ENCODE measurements at regions not wholly inside any gene's neighbourhood (a gene's known extent, or its start where the extent isn't known, plus 50 kb on each side); places are given as distances from the start of the nearest gene placed in this dataset.

GRCh38 chr1:4962836-4963235, 308.4 kb downstream of the AJAP1 start:
- no peak for DNase-seq (ENCODE audit: low read depth in 4 of 4, low spot score in 3 of 4)

- no peak for DNase-seq (ENCODE audit: low read depth in 4 of 4, low spot score in 3 of 4)
Measured at GRCh38 chr1:4961935-4962645, 307.7 kb downstream of the AJAP1 start.

- no peak for DNase-seq (ENCODE audit: low read depth in 4 of 4, low spot score in 3 of 4)
Measured at GRCh38 chr1:4960782-4961475, 306.5 kb downstream of the AJAP1 start.

GRCh38 chr1:4960336-4960735, 305.9 kb downstream of the AJAP1 start:
- DNase-seq (ENCODE audit: low read depth in 4 of 4, low spot score in 3 of 4) = no peak

GRCh38 chr1:4959216-4959615, 304.8 kb downstream of the AJAP1 start:
- DNase-seq (ENCODE audit: low read depth in 4 of 4, low spot score in 3 of 4) = no peak

- no peak for DNase-seq (ENCODE audit: low read depth in 4 of 4, low spot score in 3 of 4)
Measured at GRCh38 chr1:4957027-4957426, 302.6 kb downstream of the AJAP1 start.

GRCh38 chr1:4954392-4954791, 300.0 kb downstream of the AJAP1 start:
- DNase-seq (ENCODE audit: low read depth in 4 of 4, low spot score in 3 of 4) = no peak

DNA sequence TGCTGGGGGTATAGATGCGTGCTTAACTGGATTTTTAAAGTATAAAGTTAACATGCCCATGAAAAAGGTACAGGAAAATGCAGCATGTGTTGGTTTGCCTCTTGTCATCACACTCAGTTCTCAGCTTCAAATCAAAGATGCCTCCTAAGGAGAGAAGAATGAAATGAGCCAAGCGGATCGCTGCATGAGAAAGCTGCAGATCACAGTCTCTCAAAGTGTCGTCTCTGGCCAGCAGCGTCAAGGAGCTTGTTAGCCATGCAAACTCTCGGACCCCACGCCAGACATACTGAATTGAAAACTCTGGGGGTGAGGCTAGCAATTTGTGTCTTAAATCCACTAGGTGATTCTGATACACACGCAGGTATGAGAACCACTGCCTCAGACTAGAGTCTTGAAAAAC, 297.2 kb downstream of the AJAP1 start:
- no peak for DNase-seq (ENCODE audit: low read depth in 4 of 4, low spot score in 3 of 4)

GRCh38 chr1:4946343-4946742, 291.9 kb downstream of the AJAP1 start:
- DNase-seq (ENCODE audit: low read depth in 4 of 4, low spot score in 3 of 4) = no peak

GRCh38 chr1:4944911-4945310, 290.5 kb downstream of the AJAP1 start:
- DNase-seq (ENCODE audit: low read depth in 4 of 4, low spot score in 3 of 4) = no peak

- DNase-seq (ENCODE audit: low read depth in 4 of 4, low spot score in 3 of 4) = no peak
Measured at GRCh38 chr1:4944072-4944471, 289.7 kb downstream of the AJAP1 start.

- no peak for DNase-seq (ENCODE audit: low read depth in 4 of 4, low spot score in 3 of 4)
Measured at GRCh38 chr1:4939266-4939665, 284.9 kb downstream of the AJAP1 start.

DNA sequence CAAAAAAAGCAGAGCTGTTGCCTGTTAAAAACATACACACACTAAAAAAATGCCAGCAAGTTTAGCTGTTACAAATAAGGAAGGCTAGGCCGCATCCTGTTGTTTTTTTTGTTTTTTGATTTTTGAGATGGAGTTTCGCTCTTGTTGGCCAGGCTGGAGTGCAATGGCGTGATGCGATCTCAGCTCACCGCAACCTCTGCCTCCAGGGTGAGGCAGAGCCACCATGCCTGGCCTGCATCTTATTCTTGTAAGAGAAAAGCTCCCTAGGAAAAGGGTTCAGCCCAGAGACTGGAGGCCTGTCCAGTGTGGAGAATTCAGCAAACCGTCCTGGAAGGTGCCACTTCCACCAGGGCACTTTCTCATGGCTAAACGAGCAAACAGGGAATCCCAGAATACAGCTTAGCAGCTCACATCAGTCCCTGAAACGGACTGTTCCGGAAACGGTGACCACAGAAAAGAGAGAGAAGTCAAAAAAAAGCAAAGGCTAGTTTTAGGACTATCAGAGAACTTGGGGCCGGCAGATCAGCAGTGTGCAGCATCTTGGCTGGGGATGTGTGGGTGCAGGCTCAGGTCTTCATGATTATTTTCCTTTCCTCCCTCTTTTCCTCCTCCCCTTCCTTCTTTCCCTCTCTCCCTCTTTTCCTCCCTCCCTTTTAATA, 283.6 kb downstream of the AJAP1 start:
- DNase-seq (ENCODE audit: low read depth in 4 of 4, low spot score in 3 of 4) = no peak

DNA sequence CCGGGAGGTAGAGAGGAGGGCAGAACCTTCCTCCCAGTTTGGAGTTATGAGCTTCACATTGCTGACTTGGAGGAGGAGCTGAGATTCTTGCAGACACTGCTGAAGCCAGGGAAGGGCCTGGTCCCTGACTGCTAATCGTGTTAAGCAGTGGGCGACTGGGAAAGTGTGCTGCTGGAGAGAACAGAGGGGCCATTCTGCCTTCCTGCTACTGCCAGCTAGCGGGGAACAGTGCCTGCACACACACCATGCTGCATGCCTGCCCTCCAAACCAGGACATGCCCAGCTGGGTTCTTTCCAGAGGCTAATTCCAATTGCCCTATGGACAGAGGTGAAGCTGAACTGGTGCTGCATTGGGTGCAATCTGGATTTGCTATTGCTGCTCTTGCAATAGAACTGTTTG, 281.4 kb downstream of the AJAP1 start:
- DNase-seq (ENCODE audit: low read depth in 4 of 4, low spot score in 3 of 4) = no peak

DNA sequence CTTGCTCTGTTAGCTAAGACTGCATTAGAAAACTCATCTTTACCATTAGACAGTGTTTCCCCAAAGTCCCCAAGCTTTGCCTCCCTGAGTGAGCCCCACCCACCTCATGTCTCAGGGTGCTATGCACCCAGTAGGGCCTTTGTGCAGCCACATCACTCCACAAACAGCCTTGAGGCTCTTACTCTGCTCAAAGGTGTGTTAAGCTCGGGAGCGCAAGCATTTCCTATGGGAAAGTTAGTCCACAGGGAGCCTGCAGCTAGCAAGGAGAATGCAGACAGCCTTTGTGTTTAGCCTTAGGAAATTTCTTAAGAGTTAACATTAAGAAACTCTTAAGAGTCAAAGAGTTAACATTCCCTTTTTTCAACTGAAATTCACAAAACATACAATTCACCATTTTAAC, 278.8 kb downstream of the AJAP1 start:
- DNase-seq (ENCODE audit: low read depth in 4 of 4, low spot score in 3 of 4) = no peak

DNA sequence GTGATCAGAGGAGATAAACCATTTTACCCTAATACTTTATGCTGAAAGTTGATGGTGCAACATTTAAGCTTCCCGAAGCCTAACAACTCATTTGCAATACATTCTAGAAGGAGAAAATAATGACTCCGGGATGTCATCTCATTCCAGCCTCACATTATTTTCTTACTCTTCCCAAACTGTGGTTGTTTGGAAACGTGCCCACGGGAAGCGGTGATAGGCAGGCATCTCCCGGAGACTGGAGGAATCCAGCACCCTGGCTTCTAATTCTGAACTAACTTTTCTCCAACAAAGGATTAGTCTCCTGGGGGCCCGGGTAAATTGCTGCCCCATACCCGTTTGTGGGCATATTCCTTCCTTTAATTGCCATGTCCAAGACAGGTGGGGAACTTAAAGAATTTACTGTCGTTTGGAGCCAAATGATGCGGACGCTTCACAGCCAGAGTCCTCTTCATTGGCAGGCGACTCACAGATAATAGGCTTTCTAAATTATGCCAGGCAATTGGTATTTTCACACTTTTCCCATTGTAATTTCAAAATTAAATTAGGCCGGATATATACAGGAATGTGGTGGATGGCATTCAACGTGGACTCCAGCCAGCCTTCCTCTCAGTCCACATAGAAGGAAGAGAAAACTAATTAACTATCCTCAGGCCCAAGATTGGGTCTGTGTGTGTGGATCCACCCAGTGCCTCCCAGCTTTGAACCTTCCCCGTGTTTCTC, 278.1 kb downstream of the AJAP1 start:
- DNase-seq (ENCODE audit: low read depth in 4 of 4, low spot score in 3 of 4) = no peak

DNA sequence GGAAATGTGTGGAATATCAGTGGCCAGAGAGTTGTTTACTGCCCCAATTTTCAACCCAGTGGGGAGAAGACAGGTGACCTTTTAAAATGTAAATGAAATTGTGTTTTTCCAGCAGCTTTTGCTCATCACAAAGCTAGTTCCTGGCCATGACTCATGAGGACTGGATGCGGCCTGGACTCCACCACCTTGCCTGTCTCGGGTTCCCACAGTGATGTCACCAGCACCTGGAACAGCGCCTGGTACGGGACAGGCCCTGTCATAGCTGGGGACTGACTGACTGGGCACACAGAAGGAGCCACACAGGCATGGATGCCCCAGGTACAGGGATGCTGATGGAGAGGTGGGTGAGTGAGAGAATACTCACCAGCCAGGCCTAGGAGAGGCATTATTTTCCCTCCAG, 277.1 kb downstream of the AJAP1 start:
- DNase-seq (ENCODE audit: low read depth in 4 of 4, low spot score in 3 of 4) = no peak

DNA sequence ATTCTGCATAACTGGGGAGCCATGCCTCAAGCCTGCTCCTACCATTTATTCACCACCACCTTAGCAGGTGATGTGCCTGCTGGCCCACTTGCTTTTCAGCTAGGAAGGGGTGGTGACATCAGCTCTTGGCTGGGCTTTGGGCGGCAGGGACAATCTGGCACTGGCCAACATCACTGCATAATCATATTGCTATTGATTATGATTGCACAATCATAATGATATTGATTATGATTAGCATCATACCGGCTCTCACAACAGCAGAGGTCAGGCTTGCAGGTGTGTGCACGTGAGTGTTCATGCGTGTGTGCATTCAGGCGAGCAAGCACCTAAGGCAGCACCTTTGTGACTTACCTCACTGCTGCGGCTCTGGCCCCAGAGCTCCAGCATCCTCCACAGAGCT, 273.8 kb downstream of the AJAP1 start:
- no peak for DNase-seq (ENCODE audit: low read depth in 4 of 4, low spot score in 3 of 4)

DNA sequence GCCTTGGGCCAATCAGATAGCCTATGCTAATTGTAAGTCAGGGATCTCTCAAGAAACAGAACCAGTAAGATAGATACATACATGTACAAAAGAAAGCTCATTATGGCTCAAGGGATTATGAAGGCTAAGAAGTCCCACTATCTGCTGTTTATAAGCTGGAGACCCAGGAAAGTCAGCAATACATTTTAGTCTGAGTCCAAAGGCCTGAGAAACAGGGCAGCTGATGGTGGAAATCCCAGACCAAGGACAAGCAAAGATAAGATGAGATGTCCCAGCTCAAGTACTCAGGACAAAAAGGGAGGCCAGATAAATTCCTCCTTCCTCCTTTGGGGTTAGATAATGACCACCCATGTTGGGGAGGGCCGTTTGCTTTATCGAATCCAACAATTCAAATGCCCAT, 269.9 kb downstream of the AJAP1 start:
- DNase-seq (ENCODE audit: low read depth in 4 of 4, low spot score in 3 of 4) = no peak

GRCh38 chr1:4916610-4917009, 262.2 kb downstream of the AJAP1 start:
- DNase-seq (ENCODE audit: low read depth in 4 of 4, low spot score in 3 of 4) = no peak

DNA sequence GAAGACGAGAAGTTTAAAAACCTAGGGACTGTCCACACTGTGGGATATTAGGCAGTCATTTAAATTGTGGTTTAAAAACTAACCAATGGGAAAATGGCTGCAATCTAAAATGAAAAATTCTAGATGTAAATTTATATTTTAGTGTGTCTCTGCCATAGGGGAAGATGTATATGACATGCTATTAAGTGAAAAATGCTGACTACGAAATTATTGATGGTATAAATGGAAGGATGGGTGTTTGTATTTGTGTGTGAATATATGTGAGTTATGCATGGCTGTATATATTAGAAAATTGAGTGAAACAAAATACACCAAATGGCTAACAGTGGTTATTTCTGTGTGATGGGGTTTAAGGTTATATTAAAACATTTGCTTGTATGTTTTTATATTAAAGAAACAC, 260.7 kb downstream of the AJAP1 start:
- DNase-seq (ENCODE audit: low read depth in 4 of 4, low spot score in 3 of 4) = no peak

All from left renal pelvis (tissue), 4 donors.